ENCODE measurements at regions not wholly inside any gene's neighbourhood (a gene's known extent, or its start where the extent isn't known, plus 50 kb on each side); places are given as distances from the start of the nearest gene placed in this dataset.
A peak's percentile ranks its signal among the peaks of the same experiment; 100 is the strongest.

GRCh38 chr15:46307746-46308145 lies 672.9 kb downstream of the SQOR start:
- no peak for ATAC-seq (replicated peaks)
- no peak overlapping the region for H3K4me3 Mint-ChIP-seq

GRCh38 chr15:46309914-46310313 lies 675.1 kb downstream of the SQOR start:
- no peaks in the 10 kb centered on the region for H3K9me3 Mint-ChIP-seq
- no peaks in the 10 kb centered on the region for H3K36me3 Mint-ChIP-seq
- no peaks in the 10 kb centered on the region for H3K4me1 Mint-ChIP-seq
- H3K27ac Mint-ChIP-seq: no peak overlapping the region
- H3K4me3 Mint-ChIP-seq: no peak overlapping the region
- DNase-seq (no peak), ATAC-seq (replicated peaks) (no peak)
- no peaks in the 10 kb centered on the region for H3K27me3 Mint-ChIP-seq

More at GRCh38 chr15:46307746-46308145, 672.9 kb downstream of the SQOR start:
- Mint-ChIP-seq H3K4me1 (no peaks in the 10 kb centered on the region), H3K27ac (no peak overlapping the region), H3K9me3 (no peaks in the 10 kb centered on the region), H3K27me3 (no peaks in the 10 kb centered on the region), H3K36me3 (no peaks in the 10 kb centered on the region)
- DNase-seq: no peak

- DNase-seq (peak; percentile 31), ATAC-seq (replicated peaks) (peak; percentile 94 to 95)
- H3K27me3 Mint-ChIP-seq: no peaks in the 10 kb centered on the region
- H3K4me1 Mint-ChIP-seq: no peaks in the 10 kb centered on the region
- no peaks in the 10 kb centered on the region for H3K9me3 Mint-ChIP-seq
- no peak overlapping the region for H3K4me3 Mint-ChIP-seq
- H3K27ac Mint-ChIP-seq: no peak overlapping the region
- no peaks in the 10 kb centered on the region for H3K36me3 Mint-ChIP-seq
These were observed 677.4 kb downstream of the SQOR start for GRCh38 chr15:46312133-46312740.

- DNase-seq: no peak
- Mint-ChIP-seq H3K27ac (no peak overlapping the region), H3K4me1 (no peaks in the 10 kb centered on the region), H3K9me3 (no peaks in the 10 kb centered on the region), H3K4me3 (no peak overlapping the region), H3K36me3 (no peaks in the 10 kb centered on the region), H3K27me3 (no peaks in the 10 kb centered on the region)
- ATAC-seq (replicated peaks): no peak
These were observed 680.6 kb downstream of the SQOR start for GRCh38 chr15:46315434-46315833.

GRCh38 chr15:46316024-46316423 lies 681.2 kb downstream of the SQOR start:
- Mint-ChIP-seq H3K36me3 (no peaks in the 10 kb centered on the region), H3K4me3 (no peak overlapping the region), H3K27ac (no peak overlapping the region), H3K27me3 (no peaks in the 10 kb centered on the region), H3K4me1 (no peaks in the 10 kb centered on the region), H3K9me3 (no peaks in the 10 kb centered on the region)
- DNase-seq: no peak
- no peak for ATAC-seq (replicated peaks)

- H3K4me1 Mint-ChIP-seq: no peaks in the 10 kb centered on the region
- no peak overlapping the region for H3K27ac Mint-ChIP-seq
- H3K4me3 Mint-ChIP-seq: no peak overlapping the region
- H3K27me3 Mint-ChIP-seq: no peaks in the 10 kb centered on the region
- H3K9me3 Mint-ChIP-seq: no peaks in the 10 kb centered on the region
- ATAC-seq (replicated peaks) (no peak), DNase-seq (no peak)
- no peaks in the 10 kb centered on the region for H3K36me3 Mint-ChIP-seq
These were observed 682.2 kb downstream of the SQOR start for GRCh38 chr15:46317029-46317428.

- no peak for ATAC-seq (replicated peaks)
- Mint-ChIP-seq H3K36me3 (no peaks in the 10 kb centered on the region), H3K27ac (no peak overlapping the region), H3K9me3 (no peaks in the 10 kb centered on the region), H3K4me3 (no peak overlapping the region), H3K27me3 (no peaks in the 10 kb centered on the region), H3K4me1 (no peaks in the 10 kb centered on the region)
- DNase-seq: no peak
These were observed 687.9 kb downstream of the SQOR start for GRCh38 chr15:46322753-46323152.

GRCh38 chr15:46326173-46326572 lies 691.3 kb downstream of the SQOR start:
- Mint-ChIP-seq H3K27me3 (no peaks in the 10 kb centered on the region), H3K4me3 (no peak overlapping the region), H3K36me3 (no peaks in the 10 kb centered on the region), H3K27ac (no peak overlapping the region), H3K4me1 (no peaks in the 10 kb centered on the region), H3K9me3 (no peaks in the 10 kb centered on the region)
- ATAC-seq (replicated peaks): no peak
- no peak for DNase-seq

- DNase-seq: no peak
- H3K27ac Mint-ChIP-seq: no peak overlapping the region
- ATAC-seq (replicated peaks): no peak
- no peak overlapping the region for H3K4me3 Mint-ChIP-seq
- H3K9me3 Mint-ChIP-seq: no peaks in the 10 kb centered on the region
- no peaks in the 10 kb centered on the region for H3K4me1 Mint-ChIP-seq
- H3K36me3 Mint-ChIP-seq: no peaks in the 10 kb centered on the region
- no peaks in the 10 kb centered on the region for H3K27me3 Mint-ChIP-seq
These were observed 694.0 kb downstream of the SQOR start for GRCh38 chr15:46328821-46329220.

GRCh38 chr15:46329876-46330275 lies 695.0 kb downstream of the SQOR start:
- DNase-seq (no peak), ATAC-seq (replicated peaks) (no peak)
- H3K4me3 Mint-ChIP-seq: no peak overlapping the region
- no peak overlapping the region for H3K27ac Mint-ChIP-seq
- peaks cover 0 to 2% of the 10 kb centered on the region in 2 donors for H3K9me3 Mint-ChIP-seq
- H3K4me1 Mint-ChIP-seq: no peaks in the 10 kb centered on the region
- H3K27me3 Mint-ChIP-seq: no peaks in the 10 kb centered on the region
- H3K36me3 Mint-ChIP-seq: no peaks in the 10 kb centered on the region

GRCh38 chr15:46331546-46331945 lies 696.7 kb downstream of the SQOR start:
- Mint-ChIP-seq H3K4me3 (no peak overlapping the region), H3K4me1 (no peaks in the 10 kb centered on the region), H3K27ac (no peak overlapping the region), H3K36me3 (no peaks in the 10 kb centered on the region), H3K27me3 (no peaks in the 10 kb centered on the region), H3K9me3 (peaks cover 0 to 2% of the 10 kb centered on the region in 2 donors)
- DNase-seq: no peak
- no peak for ATAC-seq (replicated peaks)

- Mint-ChIP-seq H3K27me3 (no peaks in the 10 kb centered on the region), H3K4me1 (no peaks in the 10 kb centered on the region)
These were observed 708.5 kb downstream of the SQOR start for GRCh38 chr15:46343196-46343935.

GRCh38 chr15:46344115-46344724 lies 709.4 kb downstream of the SQOR start:
- H3K4me3 Mint-ChIP-seq: no peak overlapping the region
- ATAC-seq (replicated peaks): no peak

More at GRCh38 chr15:46343196-46343935, 708.5 kb downstream of the SQOR start:
- H3K4me3 Mint-ChIP-seq: no peak overlapping the region
- ATAC-seq (replicated peaks) (no peak), DNase-seq (no peak)
- H3K9me3 Mint-ChIP-seq: peaks cover 0 to 6% of the 10 kb centered on the region in 2 donors
- H3K27ac Mint-ChIP-seq: no peak overlapping the region
- no peaks in the 10 kb centered on the region for H3K36me3 Mint-ChIP-seq

GRCh38 chr15:46344915-46345314 lies 710.1 kb downstream of the SQOR start:
- DNase-seq (no peak), ATAC-seq (replicated peaks) (no peak)
- Mint-ChIP-seq H3K4me3 (no peak overlapping the region), H3K27me3 (no peaks in the 10 kb centered on the region), H3K27ac (no peak overlapping the region), H3K4me1 (no peaks in the 10 kb centered on the region), H3K9me3 (peaks cover 0 to 3% of the 10 kb centered on the region in 2 donors), H3K36me3 (no peaks in the 10 kb centered on the region)

More at GRCh38 chr15:46344115-46344724, 709.4 kb downstream of the SQOR start:
- Mint-ChIP-seq H3K27me3 (no peaks in the 10 kb centered on the region), H3K36me3 (no peaks in the 10 kb centered on the region), H3K27ac (no peak overlapping the region), H3K4me1 (no peaks in the 10 kb centered on the region), H3K9me3 (peaks cover 0 to 3% of the 10 kb centered on the region in 2 donors)
- DNase-seq: no peak

- Mint-ChIP-seq H3K4me3 (no peak overlapping the region), H3K9me3 (peaks cover 4 to 5% of the 10 kb centered on the region in 2 donors), H3K36me3 (no peaks in the 10 kb centered on the region), H3K27me3 (no peaks in the 10 kb centered on the region), H3K27ac (no peak overlapping the region), H3K4me1 (no peaks in the 10 kb centered on the region)
- DNase-seq (no peak), ATAC-seq (replicated peaks) (no peak)
These were observed 719.6 kb downstream of the SQOR start for GRCh38 chr15:46354443-46354842.
